Testis (tissue), 2 donors: ENCODE measurements at regions not wholly inside any gene's neighbourhood (a gene's known extent, or its start where the extent isn't known, plus 50 kb on each side); places are given as distances from the start of the nearest gene placed in this dataset.

Experiments used
- POLR2A ChIP-seq: fragments of 450-650 bp; IDR thresholded peaks from one replicate; pipeline ENCODE4 v1.6.1; 2017; ENCODE audit warnings: antibody characterized with exemption, mild to moderate bottlenecking, moderate library complexity
- TF ChIP-seq, protein P1 (sequence below), 3 experiments: fragments of 450-650 bp in 2 of 3; fragments of 200-600 bp in 1 of 3; sonication (generic) in 1 of 3; IDR thresholded peaks; one replicate each; pipeline ENCODE4 v1.5.1; 2016 to 2019; ENCODE audit warnings: antibody characterized with exemption in 3 of 3, mild to moderate bottlenecking in 2 of 3, moderate library complexity in 1 of 3

DNA sequence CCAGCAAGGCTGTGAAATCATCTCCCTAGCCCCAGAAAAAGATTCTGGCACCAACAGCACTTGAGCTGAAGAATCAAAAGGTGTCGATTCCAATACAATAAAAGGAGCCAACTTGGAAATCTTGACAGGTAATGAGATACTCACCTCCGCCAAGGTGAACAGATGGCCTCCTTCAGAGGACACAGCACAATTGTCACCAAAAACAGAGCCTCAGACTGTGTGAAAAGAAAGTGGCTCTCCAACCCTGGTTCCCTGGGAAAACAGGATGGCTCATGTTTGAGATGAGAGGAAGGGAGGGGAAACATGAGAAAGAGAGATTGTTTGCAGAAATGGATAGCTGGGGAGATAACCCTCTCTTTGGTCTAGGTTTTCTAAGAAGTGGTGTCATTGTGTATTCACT, 168.9 kb downstream of the HS3ST1 start:
- TF ChIP-seq, protein P1, sequence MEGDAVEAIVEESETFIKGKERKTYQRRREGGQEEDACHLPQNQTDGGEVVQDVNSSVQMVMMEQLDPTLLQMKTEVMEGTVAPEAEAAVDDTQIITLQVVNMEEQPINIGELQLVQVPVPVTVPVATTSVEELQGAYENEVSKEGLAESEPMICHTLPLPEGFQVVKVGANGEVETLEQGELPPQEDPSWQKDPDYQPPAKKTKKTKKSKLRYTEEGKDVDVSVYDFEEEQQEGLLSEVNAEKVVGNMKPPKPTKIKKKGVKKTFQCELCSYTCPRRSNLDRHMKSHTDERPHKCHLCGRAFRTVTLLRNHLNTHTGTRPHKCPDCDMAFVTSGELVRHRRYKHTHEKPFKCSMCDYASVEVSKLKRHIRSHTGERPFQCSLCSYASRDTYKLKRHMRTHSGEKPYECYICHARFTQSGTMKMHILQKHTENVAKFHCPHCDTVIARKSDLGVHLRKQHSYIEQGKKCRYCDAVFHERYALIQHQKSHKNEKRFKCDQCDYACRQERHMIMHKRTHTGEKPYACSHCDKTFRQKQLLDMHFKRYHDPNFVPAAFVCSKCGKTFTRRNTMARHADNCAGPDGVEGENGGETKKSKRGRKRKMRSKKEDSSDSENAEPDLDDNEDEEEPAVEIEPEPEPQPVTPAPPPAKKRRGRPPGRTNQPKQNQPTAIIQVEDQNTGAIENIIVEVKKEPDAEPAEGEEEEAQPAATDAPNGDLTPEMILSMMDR (IDR thresholded peaks at IDR 0.05) = no peak
- no peak for TF ChIP-seq POLR2A
